HUES64 (cell line): ENCODE measurements at regions not wholly inside any gene's neighbourhood (a gene's known extent, or its start where the extent isn't known, plus 50 kb on each side); places are given as distances from the start of the nearest gene placed in this dataset.

Source experiments
- H3K27ac ChIP-seq: 2 replicates; pipeline ENCODE4 v1.7.0; 2013; ENCODE audit warnings: low read depth, low read length, inconsistent platforms
- H3K27me3 ChIP-seq: 2 replicates; pipeline ENCODE4 v1.6.1; 2013; ENCODE audit warnings: mild to moderate bottlenecking, low read length; ENCODE audit not compliant: insufficient read depth
- H3K36me3 ChIP-seq: 2 replicates; pipeline ENCODE4 v1.6.1; 2013; ENCODE audit warnings: mild to moderate bottlenecking, low read length; ENCODE audit not compliant: insufficient read depth
- H3K4me1 ChIP-seq: 2 replicates; pipeline ENCODE4 v1.6.1; 2013; ENCODE audit warnings: mild to moderate bottlenecking, low read length, moderate library complexity; ENCODE audit not compliant: insufficient read depth
- H3K4me3 ChIP-seq: 2 replicates; pipeline ENCODE4 v1.5.1; 2013; ENCODE audit warnings: mild to moderate bottlenecking, low read length, moderate library complexity
- H3K9ac ChIP-seq: 2 replicates; pipeline ENCODE4 v1.6.1; 2013; ENCODE audit warnings: mild to moderate bottlenecking, low read depth, low read length
- H3K9me3 ChIP-seq: 2 replicates; pipeline ENCODE4 v1.6.1; 2013; ENCODE audit warnings: low read depth, low read length; ENCODE audit not compliant: insufficient read depth
- WGBS: fragments of 150-250, 120-280 bp; methylation state at CpG from one replicate; pipeline ENCODE4 v1.1.7; 2013; ENCODE audit warnings: missing lambda C conversion rate; 5-methylcytosine and 5-hydroxymethylcytosine counted together

GRCh38 chr2:48854681-48855080 lies 99.2 kb upstream of the LHCGR start:
- Histone ChIP-seq H3K4me1 (no peaks in the 10 kb centered on the region), H3K9me3 (no peaks in the 10 kb centered on the region), H3K27me3 (no peaks in the 10 kb centered on the region), H3K9ac (no peak overlapping the region), H3K4me3 (no peak overlapping the region), H3K27ac (no peak overlapping the region), H3K36me3 (no peaks in the 10 kb centered on the region)
- 81% methylated on average over 1 of the region's 1 CpG for WGBS

DNA sequence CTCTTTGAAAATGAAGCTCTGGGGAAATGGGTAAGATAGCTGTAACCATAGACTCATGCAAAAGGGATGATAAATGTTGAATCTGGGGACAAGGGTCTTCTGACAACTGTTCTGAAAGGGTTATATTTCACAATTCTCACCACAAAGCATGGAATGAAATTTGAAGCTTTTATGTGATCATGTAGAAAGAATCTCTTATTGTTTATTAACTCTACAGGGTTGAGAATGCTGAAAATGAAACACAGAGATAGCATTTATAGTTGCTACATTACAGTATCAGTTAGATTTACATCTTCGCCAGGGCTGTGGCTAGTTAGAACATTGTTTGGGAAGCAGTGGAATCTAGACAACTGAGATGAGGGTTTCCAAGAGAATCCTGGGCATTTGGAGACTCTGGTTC lies 97.4 kb upstream of the LHCGR start:
- Histone ChIP-seq H3K9ac (no peak overlapping the region), H3K4me3 (no peak overlapping the region), H3K9me3 (no peaks in the 10 kb centered on the region), H3K4me1 (no peaks in the 10 kb centered on the region), H3K27ac (no peak overlapping the region), H3K27me3 (no peaks in the 10 kb centered on the region), H3K36me3 (no peaks in the 10 kb centered on the region)
- WGBS = 100% methylated on average over 1 of the region's 1 CpG

- WGBS = 98% methylated on average over 3 of the region's 3 CpGs
These were observed 95.6 kb upstream of the LHCGR start for GRCh38 chr2:48851161-48851560.

DNA sequence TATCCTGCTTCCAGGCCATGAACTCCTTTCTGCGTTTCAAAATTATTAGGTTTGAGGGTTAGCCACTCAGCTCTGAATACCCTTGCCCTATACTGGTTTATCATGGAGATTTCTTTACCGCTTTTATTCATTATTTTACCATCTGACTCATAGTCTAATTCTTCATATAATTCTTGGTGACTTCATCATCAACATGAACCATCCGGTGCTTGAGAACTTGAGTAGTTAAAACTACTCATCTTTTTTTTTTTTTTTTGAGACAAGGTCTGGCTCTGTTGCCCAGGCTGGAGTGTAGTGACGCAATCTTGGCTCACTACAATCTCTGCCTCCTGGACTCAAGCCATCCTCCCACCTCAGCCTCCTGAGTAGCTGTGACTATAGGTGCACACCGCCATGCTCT lies 94.2 kb upstream of the LHCGR start:
- Histone ChIP-seq H3K36me3 (no peaks in the 10 kb centered on the region), H3K4me1 (no peaks in the 10 kb centered on the region), H3K27ac (no peak overlapping the region), H3K4me3 (no peak overlapping the region), H3K9me3 (no peaks in the 10 kb centered on the region), H3K9ac (no peak overlapping the region), H3K27me3 (no peaks in the 10 kb centered on the region)
- 85% methylated on average over 5 of the region's 5 CpGs for WGBS

More at GRCh38 chr2:48851161-48851560, 95.6 kb upstream of the LHCGR start:
- no peak overlapping the region for H3K27ac ChIP-seq
- H3K36me3 ChIP-seq = no peaks in the 10 kb centered on the region
- no peak overlapping the region for H3K4me3 ChIP-seq
- H3K27me3 ChIP-seq = no peaks in the 10 kb centered on the region
- H3K9me3 ChIP-seq = no peaks in the 10 kb centered on the region
- H3K4me1 ChIP-seq = no peaks in the 10 kb centered on the region
- H3K9ac ChIP-seq = no peak overlapping the region

- Histone ChIP-seq H3K27me3 (no peaks in the 10 kb centered on the region), H3K9me3 (no peaks in the 10 kb centered on the region), H3K4me3 (no peak overlapping the region), H3K36me3 (no peaks in the 10 kb centered on the region), H3K27ac (no peak overlapping the region), H3K4me1 (no peaks in the 10 kb centered on the region), H3K9ac (no peak overlapping the region)
- WGBS = 90% methylated on average over 3 of the region's 3 CpGs
These were observed 90.2 kb upstream of the LHCGR start for GRCh38 chr2:48845684-48846083.

GRCh38 chr2:48844417-48845155 lies 89.1 kb upstream of the LHCGR start:
- Histone ChIP-seq H3K9ac (no peak overlapping the region), H3K27ac (no peak overlapping the region), H3K4me1 (no peaks in the 10 kb centered on the region), H3K9me3 (no peaks in the 10 kb centered on the region), H3K4me3 (no peak overlapping the region), H3K27me3 (no peaks in the 10 kb centered on the region), H3K36me3 (no peaks in the 10 kb centered on the region)
- 90% methylated on average over 3 of the region's 3 CpGs for WGBS

DNA sequence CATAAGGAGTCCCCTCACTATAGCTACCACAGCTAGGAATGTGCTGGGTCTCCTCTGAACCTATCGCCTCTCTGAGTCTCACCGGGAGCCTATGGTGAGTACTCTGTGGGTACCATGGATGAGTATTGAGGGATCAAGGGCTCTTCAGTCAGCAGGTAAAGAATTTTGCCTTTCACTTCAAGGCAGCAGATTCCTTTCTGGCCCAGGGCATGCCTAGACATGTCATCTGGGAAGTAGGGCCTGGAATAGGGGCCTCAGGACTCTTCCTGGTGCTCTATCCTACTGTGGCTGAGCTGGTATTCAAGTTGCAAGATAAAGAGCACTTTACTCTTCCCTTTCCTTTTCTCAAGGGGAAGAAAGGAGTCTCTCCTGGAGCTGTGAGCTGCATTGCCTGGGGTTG lies 85.6 kb upstream of the LHCGR start:
- Histone ChIP-seq H3K36me3 (no peaks in the 10 kb centered on the region), H3K9me3 (no peaks in the 10 kb centered on the region), H3K4me1 (no peaks in the 10 kb centered on the region), H3K4me3 (no peak overlapping the region), H3K9ac (no peak overlapping the region), H3K27me3 (no peaks in the 10 kb centered on the region), H3K27ac (no peak overlapping the region)
- 100% methylated on average over 2 of the region's 2 CpGs for WGBS

DNA sequence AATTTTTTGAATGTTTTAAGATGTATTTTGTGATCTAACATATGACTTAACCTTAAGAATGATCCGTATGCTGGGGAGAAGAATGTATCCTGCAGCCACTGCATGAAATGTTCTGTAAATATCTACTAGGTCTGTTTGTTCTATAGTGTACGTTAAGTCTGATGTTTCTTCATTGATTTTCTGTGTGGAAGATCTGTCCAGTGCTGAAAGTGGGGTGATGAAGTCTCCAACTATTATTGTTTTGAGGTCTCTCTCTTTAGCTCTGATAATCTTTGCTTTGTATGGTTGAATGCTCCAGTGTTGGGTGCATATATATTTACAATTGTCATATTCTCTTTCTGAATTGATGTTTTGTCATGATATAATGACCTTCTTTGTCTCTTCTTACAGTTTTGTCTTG lies 82.5 kb upstream of the LHCGR start:
- no peaks in the 10 kb centered on the region for H3K36me3 ChIP-seq
- WGBS = 80% methylated on average over 2 of the region's 2 CpGs
- no peak overlapping the region for H3K27ac ChIP-seq
- H3K9me3 ChIP-seq = no peaks in the 10 kb centered on the region
- no peak overlapping the region for H3K4me3 ChIP-seq
- no peaks in the 10 kb centered on the region for H3K4me1 ChIP-seq
- H3K9ac ChIP-seq = no peak overlapping the region
- H3K27me3 ChIP-seq = no peaks in the 10 kb centered on the region

- no peak overlapping the region for H3K9ac ChIP-seq
- no peaks in the 10 kb centered on the region for H3K4me1 ChIP-seq
- H3K27ac ChIP-seq = no peak overlapping the region
- no peak overlapping the region for H3K4me3 ChIP-seq
- no peaks in the 10 kb centered on the region for H3K36me3 ChIP-seq
- H3K9me3 ChIP-seq = no peaks in the 10 kb centered on the region
- no peaks in the 10 kb centered on the region for H3K27me3 ChIP-seq
These were observed 74.0 kb upstream of the LHCGR start for GRCh38 chr2:48829569-48829968.

DNA sequence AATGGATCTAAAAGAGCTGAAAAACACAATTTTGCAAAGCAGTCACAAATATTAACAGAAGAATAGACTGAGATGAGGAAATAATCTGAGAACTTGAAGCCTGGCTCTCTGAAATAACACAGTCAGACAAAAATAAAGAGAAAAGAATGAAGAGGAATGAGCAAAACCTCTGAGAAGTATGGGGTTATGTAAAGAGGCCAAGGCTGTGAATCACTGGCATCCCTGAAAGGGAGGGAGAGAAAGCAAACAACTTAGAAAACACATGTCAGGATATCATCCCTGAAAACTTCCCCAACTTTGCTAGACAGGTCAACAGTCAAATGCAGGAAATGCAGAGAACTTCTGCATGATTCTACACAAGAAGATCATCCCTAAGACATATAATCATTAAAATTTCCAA lies 73.5 kb upstream of the LHCGR start:
- Histone ChIP-seq H3K4me1 (no peaks in the 10 kb centered on the region), H3K9ac (no peak overlapping the region), H3K36me3 (no peaks in the 10 kb centered on the region), H3K4me3 (no peak overlapping the region), H3K27me3 (no peaks in the 10 kb centered on the region), H3K9me3 (no peaks in the 10 kb centered on the region), H3K27ac (no peak overlapping the region)

DNA sequence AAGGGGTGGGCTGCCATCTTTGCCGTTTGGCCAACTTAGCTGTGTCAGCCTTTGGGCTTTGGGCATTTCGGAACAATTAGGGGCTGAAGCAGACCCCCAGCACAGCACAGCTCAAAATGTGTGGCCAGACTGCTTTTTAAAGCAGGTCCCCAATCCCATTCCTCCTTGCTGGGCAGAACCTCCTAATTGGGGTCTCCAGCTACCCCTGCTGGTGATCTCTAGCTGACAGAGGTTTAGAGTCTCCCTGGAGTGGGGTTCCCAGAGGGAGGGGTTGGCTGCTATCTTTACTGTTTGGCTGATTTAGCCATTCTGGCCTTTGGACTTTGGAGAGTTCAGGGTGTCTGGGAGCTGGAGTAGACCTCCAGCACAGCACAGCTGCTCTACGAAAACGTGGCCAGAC lies 71.5 kb upstream of the LHCGR start:
- 93% methylated on average over 4 of the region's 4 CpGs for WGBS
- no peaks in the 10 kb centered on the region for H3K27me3 ChIP-seq
- H3K27ac ChIP-seq = no peak overlapping the region
- H3K36me3 ChIP-seq = no peaks in the 10 kb centered on the region
- no peak overlapping the region for H3K9ac ChIP-seq
- no peaks in the 10 kb centered on the region for H3K4me1 ChIP-seq
- no peak overlapping the region for H3K4me3 ChIP-seq
- H3K9me3 ChIP-seq = no peaks in the 10 kb centered on the region

DNA sequence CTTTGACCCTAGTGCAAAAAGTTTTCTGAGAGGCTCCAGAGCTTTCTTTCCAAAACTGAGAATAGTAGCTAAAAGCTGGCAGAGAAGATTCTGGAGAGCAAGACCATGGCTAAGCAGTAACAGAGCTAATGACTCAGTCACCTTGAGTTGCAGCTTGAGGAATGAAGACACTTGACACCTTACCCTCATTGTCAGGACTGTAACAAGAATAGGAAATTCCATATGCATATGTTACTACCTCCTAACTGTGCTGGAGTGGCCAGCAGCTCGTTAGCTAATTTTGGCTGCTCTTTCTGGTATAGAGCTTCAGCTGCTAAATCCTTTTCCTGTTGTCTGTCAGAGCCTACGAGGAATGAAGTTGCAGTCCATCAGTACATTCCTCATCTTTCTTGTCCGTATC lies 68.6 kb upstream of the LHCGR start:
- WGBS = 87% methylated on average over 3 of the region's 3 CpGs

More for the DNA sequence above, 68.6 kb upstream of the LHCGR start:
- Histone ChIP-seq H3K27ac (no peak overlapping the region), H3K27me3 (no peaks in the 10 kb centered on the region), H3K36me3 (no peaks in the 10 kb centered on the region), H3K4me1 (0 out of 2 replicates have a peak, but pooled peaks cover 2% of the 10 kb centered on the region), H3K9ac (no peak overlapping the region), H3K9me3 (no peaks in the 10 kb centered on the region), H3K4me3 (no peak overlapping the region)
